ENCODE measurements at regions not wholly inside any gene's neighbourhood (a gene's known extent, or its start where the extent isn't known, plus 50 kb on each side); places are given as distances from the start of the nearest gene placed in this dataset.

GRCh38 chr1:234538930-234539649, 60.1 kb upstream of the TARBP1 start:
- H3K79me2 ChIP-seq (ENCODE audit: control insufficient read depth, insufficient read depth, low read length): no peaks in the 10 kb centered on the region
- TF ChIP-seq CTCF (optimal IDR thresholded peaks at IDR 0.05 in 1 of 3, IDR thresholded peaks at IDR 0.05 in 1 of 3, conservative IDR thresholded peaks at IDR 0.05 in 1 of 3; ENCODE audit: extremely low read depth in 1 of 3, insufficient read depth in 2 of 3, low read length in 3 of 3): no peak
- TF ChIP-seq EZH2 (IDR thresholded peaks at IDR 0.05; ENCODE audit: low read length): no peak
- dilution Hi-C loops (cut with MboI; ENCODE audit: extremely low pct_ligation_motif_present, low sequenced_read_pairs): no loop called here
- H3K4me2 ChIP-seq (ENCODE audit: control insufficient read depth, extremely low read depth, insufficient read depth, low read depth, low read length): peak overlapping the region; percentile 69
- peaks cover 74% of the 10 kb centered on the region for H3K4me1 ChIP-seq (ENCODE audit: control insufficient read depth, extremely low read depth, insufficient read depth, low read length)
- peak overlapping the region; percentile 92 for H3K27ac ChIP-seq (ENCODE audit: control insufficient read depth, insufficient read depth, low read length)
- no peaks in the 10 kb centered on the region for H3K36me3 ChIP-seq (ENCODE audit: control insufficient read depth in 2 of 2, extremely low read depth in 1 of 2, insufficient read depth in 2 of 2, low read length in 2 of 2)
- DNase-seq (ENCODE audit: low read depth, low spot score) (no peak), FAIRE-seq (peak; percentile 95)
- H3K9me1 ChIP-seq (ENCODE audit: control insufficient read depth, extremely low read depth, insufficient read depth, low read length): no peaks in the 10 kb centered on the region
- no peaks in the 10 kb centered on the region for H3K9me3 ChIP-seq (ENCODE audit: control insufficient read depth, low read depth, low read length)
- H3K4me3 ChIP-seq (ENCODE audit: control insufficient read depth in 2 of 3, extremely low read depth in 1 of 3, insufficient read depth in 2 of 3, low read depth in 1 of 3, low read length in 3 of 3): peak overlapping the region in 2 of 3 experiments; percentile 5 to 9
- no peaks in the 10 kb centered on the region for H3K27me3 ChIP-seq (ENCODE audit: control insufficient read depth, extremely low read depth, insufficient read depth, low read length)
- peak overlapping the region; percentile 55 for H2AFZ ChIP-seq (ENCODE audit: control insufficient read depth, low read length)
- H3K9ac ChIP-seq (ENCODE audit: control insufficient read depth, extremely low read depth, insufficient read depth, low read length): peak overlapping the region; percentile 78
- H4K20me1 ChIP-seq (ENCODE audit: control insufficient read depth, extremely low read depth, insufficient read depth, low read length): no peaks in the 10 kb centered on the region

DNA sequence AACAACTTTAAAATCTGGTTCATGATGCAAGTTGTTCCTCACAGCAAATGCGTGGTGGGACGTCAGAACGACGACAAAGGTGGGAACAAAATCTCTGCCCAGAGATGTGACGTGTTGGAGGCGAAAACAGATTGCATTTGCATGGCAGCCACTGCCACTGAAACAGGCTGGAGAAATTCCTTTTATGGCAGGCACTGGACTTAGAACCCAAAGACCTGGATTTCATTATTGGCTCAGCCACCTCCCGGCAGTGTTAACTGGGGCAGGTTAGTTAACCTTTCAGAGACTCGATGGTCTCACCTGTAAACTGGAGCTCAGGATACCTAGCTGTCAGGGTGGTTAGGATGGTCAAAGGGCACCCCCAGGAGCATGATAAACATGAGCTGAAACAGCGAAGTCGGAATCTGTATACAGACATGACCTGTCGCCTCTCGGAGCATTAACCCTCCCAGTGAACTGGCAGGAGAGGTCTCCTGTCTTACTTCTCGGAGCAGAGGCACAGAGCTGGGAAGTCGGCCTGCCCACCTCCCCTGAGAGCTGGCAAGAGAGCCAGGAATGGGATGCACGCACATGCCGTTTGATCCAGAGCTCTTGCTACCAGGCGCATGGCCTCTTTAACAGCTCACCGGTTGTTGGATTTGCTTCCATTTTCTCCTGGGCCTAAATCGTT, 59.2 kb upstream of the TARBP1 start:
- no peak for DNase-seq (ENCODE audit: low read depth, low spot score)
- TF ChIP-seq CTCF (optimal IDR thresholded peaks at IDR 0.05 in 1 of 3, IDR thresholded peaks at IDR 0.05 in 1 of 3, conservative IDR thresholded peaks at IDR 0.05 in 1 of 3; ENCODE audit: extremely low read depth in 1 of 3, insufficient read depth in 2 of 3, low read length in 3 of 3) (no peak), EZH2 (IDR thresholded peaks at IDR 0.05; ENCODE audit: low read length) (no peak)
- Histone ChIP-seq H3K36me3 (ENCODE audit: control insufficient read depth in 2 of 2, extremely low read depth in 1 of 2, insufficient read depth in 2 of 2, low read length in 2 of 2) (no peaks in the 10 kb centered on the region), H3K9me3 (ENCODE audit: control insufficient read depth, low read depth, low read length) (no peaks in the 10 kb centered on the region), H2AFZ (ENCODE audit: control insufficient read depth, low read length) (peak overlapping the region; percentile 35), H3K4me1 (ENCODE audit: control insufficient read depth, extremely low read depth, insufficient read depth, low read length) (peaks cover 78% of the 10 kb centered on the region), H4K20me1 (ENCODE audit: control insufficient read depth, extremely low read depth, insufficient read depth, low read length) (no peaks in the 10 kb centered on the region), H3K9me1 (ENCODE audit: control insufficient read depth, extremely low read depth, insufficient read depth, low read length) (no peaks in the 10 kb centered on the region), H3K9ac (ENCODE audit: control insufficient read depth, extremely low read depth, insufficient read depth, low read length) (peak overlapping the region; percentile 78), H3K4me3 (ENCODE audit: control insufficient read depth in 2 of 3, extremely low read depth in 1 of 3, insufficient read depth in 2 of 3, low read depth in 1 of 3, low read length in 3 of 3) (peak overlapping the region in 1 of 3 experiments; percentile 9), H3K27me3 (ENCODE audit: control insufficient read depth, extremely low read depth, insufficient read depth, low read length) (no peaks in the 10 kb centered on the region), H3K27ac (ENCODE audit: control insufficient read depth, insufficient read depth, low read length) (peak overlapping the region; percentile 92), H3K4me2 (ENCODE audit: control insufficient read depth, extremely low read depth, insufficient read depth, low read depth, low read length) (peak overlapping the region; percentile 69), H3K79me2 (ENCODE audit: control insufficient read depth, insufficient read depth, low read length) (no peaks in the 10 kb centered on the region)
- peak; percentile 46 for FAIRE-seq
- dilution Hi-C loops (cut with MboI; ENCODE audit: extremely low pct_ligation_motif_present, low sequenced_read_pairs): no loop called here

Data from keratinocyte (primary cell).